ENCODE measurements at regions not wholly inside any gene's neighbourhood (a gene's known extent, or its start where the extent isn't known, plus 50 kb on each side); places are given as distances from the start of the nearest gene placed in this dataset.

- H4K20me1 ChIP-seq (replicated peaks; ENCODE audit: control insufficient read depth, extremely low read depth, insufficient read depth, low read length) = no peaks in the 10 kb centered on the region
- no TSS peak for BruUV-seq (replicated peaks)
- no peaks in the 10 kb centered on the region for H3K27me3 ChIP-seq (ENCODE audit: control insufficient read depth in 2 of 2, insufficient read depth in 2 of 2, low read length in 2 of 2)
- FAIRE-seq (no peak), DNase-seq (ENCODE audit: low read depth, low spot score) (no peak)
- ChIA-PET CTCF (no interaction called here), POLR2A (no interaction called here)
- no peaks in the 10 kb centered on the region for H3K9me1 ChIP-seq (replicated peaks; ENCODE audit: control insufficient read depth, extremely low read depth, insufficient read depth, low read length)
- TF ChIP-seq MAX (IDR thresholded peaks at IDR 0.05; ENCODE audit: insufficient read depth, insufficient read length) = no peak
- TF ChIP-seq MYC (IDR thresholded peaks at IDR 0.05; ENCODE audit: low read depth, low read length) = no peak
- TF ChIP-seq EZH2 (IDR thresholded peaks at IDR 0.05; ENCODE audit: borderline replicate concordance, low read depth, low read length, severe bottlenecking) = no peak
- no peak for TF ChIP-seq CTCF (IDR thresholded peaks at IDR 0.05; ENCODE audit: extremely low read depth in 1 of 2, insufficient read depth in 1 of 2, low read depth in 1 of 2, low read length in 2 of 2)
- no peak for TF ChIP-seq FOS (IDR thresholded peaks at IDR 0.05; ENCODE audit: borderline replicate concordance, insufficient read depth, low read length)
- no peak for TF ChIP-seq POLR2A (IDR thresholded peaks at IDR 0.05; ENCODE audit: low read depth, low read length)
- TF ChIP-seq POLR2AphosphoS5 (IDR thresholded peaks at IDR 0.05; ENCODE audit: insufficient read depth, low read depth, low read length) = no peak
- no peak for TF ChIP-seq GATA2 (IDR thresholded peaks at IDR 0.05; ENCODE audit: insufficient read depth, insufficient read length, low read depth, low read length)
- no peak for TF ChIP-seq JUN (IDR thresholded peaks at IDR 0.05; ENCODE audit: borderline replicate concordance, insufficient read depth, insufficient read length, low read depth)
- H3K4me3 ChIP-seq (replicated peaks in 1 of 3; ENCODE audit: insufficient read depth in 1 of 3, low read depth in 1 of 3, low read length in 3 of 3) = no peak overlapping the region
- H3K36me3 ChIP-seq (ENCODE audit: control insufficient read depth in 2 of 2, extremely low read depth in 1 of 2, insufficient read depth in 2 of 2, low read length in 2 of 2) = no peaks in the 10 kb centered on the region
- dilution Hi-C loops (cut with MboI; ENCODE audit: extremely low pct_ligation_motif_present, low sequenced_read_pairs) (no loop called here), intact Hi-C loops (cut with micrococcal nuclease) (no loop called here)
- no peak overlapping the region for H3K9ac ChIP-seq (replicated peaks; ENCODE audit: extremely low read depth, insufficient read depth, low read length)
- no peaks in the 10 kb centered on the region for H3K4me1 ChIP-seq (ENCODE audit: control insufficient read depth, extremely low read depth, insufficient read depth, low read length)
- H3K4me2 ChIP-seq (ENCODE audit: insufficient read depth, low read length) = no peak overlapping the region
- no peak overlapping the region for H2AFZ ChIP-seq (ENCODE audit: low read depth, low read length)
- H3K9me3 ChIP-seq (replicated peaks; ENCODE audit: control insufficient read depth, insufficient read depth, low read length) = no peaks in the 10 kb centered on the region
- no peaks in the 10 kb centered on the region for H3K79me2 ChIP-seq (ENCODE audit: control insufficient read depth, insufficient read depth, low read length)
- no peak overlapping the region for H3K27ac ChIP-seq (ENCODE audit: insufficient read depth, low read depth, low read length)
These were observed 367.1 kb upstream of the MPDZ start for GRCh38 chr9:13646500-13647021.

Data from endothelial cell of umbilical vein (primary cell).